SK-N-SH treated with all-trans-retinoic acid at 6 μM for 48 hours (cell line): ENCODE measurements at regions not wholly inside any gene's neighbourhood (a gene's known extent, or its start where the extent isn't known, plus 50 kb on each side); places are given as distances from the start of the nearest gene placed in this dataset.

Experiments
- ATAC-seq: fragments of 200-7000 bp; cut with Tn5 transposase; 3 replicates; pipeline ENCODE4 v1.9.1; 2020; ENCODE audit warnings: mild to moderate bottlenecking, moderate library complexity
- ARNTL ChIP-seq: fragments of 450-650 bp; formaldehyde crosslinking; IDR thresholded peaks from 2 replicates; pipeline ENCODE4 v1.5.0; 2020; ENCODE audit warnings: low read depth, mild to moderate bottlenecking, moderate library complexity, borderline replicate concordance
- CSDC2 ChIP-seq: fragments of 250-450 bp; sonication (Bioruptor Pico); IDR thresholded peaks from 2 replicates; pipeline ENCODE4 v1.5.0; 2020; ENCODE audit warnings: mild to moderate bottlenecking, moderate library complexity
- CSRNP3 ChIP-seq: fragments of 250-450 bp; sonication (Bioruptor Pico); IDR thresholded peaks from 2 replicates; pipeline ENCODE4 v1.5.1; 2021; ENCODE audit warnings: mild to moderate bottlenecking, moderate library complexity
- ESRRG ChIP-seq: fragments of 250-450 bp; sonication (Bioruptor Pico); IDR thresholded peaks from 2 replicates; pipeline ENCODE4 v1.6.1; 2021; ENCODE audit warnings: mild to moderate bottlenecking
- GLIS3 ChIP-seq: fragments of 250-450 bp; sonication (Bioruptor Pico); IDR thresholded peaks from 2 replicates; pipeline ENCODE4 v1.5.0; 2020; ENCODE audit warnings: mild to moderate bottlenecking, moderate library complexity
- ISL1 ChIP-seq: fragments of 250-450 bp; sonication (Bioruptor Pico); IDR thresholded peaks from 2 replicates; pipeline ENCODE4 v2.1.2; 2022; ENCODE audit warnings: mild to moderate bottlenecking, moderate library complexity
- POU6F1 ChIP-seq: fragments of 250-450 bp; sonication (Bioruptor Pico); IDR thresholded peaks from 2 replicates; pipeline ENCODE4 v1.8.0; 2021; ENCODE audit warnings: low read depth, mild to moderate bottlenecking, moderate library complexity, borderline replicate concordance
- PPARA ChIP-seq: fragments of 250-450 bp; sonication (Bioruptor Pico); IDR thresholded peaks from 2 replicates; pipeline ENCODE4 v1.5.0; 2020; ENCODE audit warnings: mild to moderate bottlenecking, borderline replicate concordance
- RARB ChIP-seq: fragments of 250-450 bp; sonication (Bioruptor Pico); IDR thresholded peaks from 2 replicates; pipeline ENCODE4 v1.8.0; 2021; ENCODE audit warnings: mild to moderate bottlenecking, moderate library complexity
- SNAI2 ChIP-seq: fragments of 250-450 bp; sonication (Bioruptor Pico); IDR thresholded peaks from 2 replicates; pipeline ENCODE4 v1.5.0; 2020; ENCODE audit warnings: mild to moderate bottlenecking, moderate library complexity
- TCF4 ChIP-seq: fragments of 250-450 bp; sonication (Bioruptor Pico); IDR thresholded peaks from 2 replicates; pipeline ENCODE4 v1.8.0; 2021; ENCODE audit warnings: mild to moderate bottlenecking, moderate library complexity, borderline replicate concordance
- TOX ChIP-seq: fragments of 250-450 bp; sonication (Bioruptor Pico); IDR thresholded peaks from 2 replicates; pipeline ENCODE4 v1.8.0; 2021; ENCODE audit warnings: mild to moderate bottlenecking, moderate library complexity, borderline replicate concordance
- TSHZ2 ChIP-seq: fragments of 250-450 bp; sonication (Bioruptor Pico); IDR thresholded peaks from 2 replicates; pipeline ENCODE4 v1.5.0; 2020; ENCODE audit warnings: mild to moderate bottlenecking, moderate library complexity
- ZC3H10 ChIP-seq: fragments of 250-450 bp; sonication (Bioruptor Pico); IDR thresholded peaks from 2 replicates; pipeline ENCODE4 v1.5.1; 2021; ENCODE audit warnings: mild to moderate bottlenecking, moderate library complexity
- ZFP3 ChIP-seq: fragments of 250-450 bp; sonication (Bioruptor Pico); IDR thresholded peaks from 2 replicates; pipeline ENCODE4 v1.5.0; 2020; ENCODE audit warnings: mild to moderate bottlenecking, moderate library complexity
- ZFP30 ChIP-seq: fragments of 450-650 bp; formaldehyde crosslinking; IDR thresholded peaks from 2 replicates; pipeline ENCODE4 v1.5.0; 2022; ENCODE audit warnings: mild to moderate bottlenecking, moderate library complexity
- ZNF565 ChIP-seq: fragments of 450-650 bp; formaldehyde crosslinking; conservative IDR thresholded peaks from 2 replicates; pipeline ENCODE4 v1.5.0; 2020; ENCODE audit warnings: low read depth, mild to moderate bottlenecking, moderate library complexity
- ZNF70 ChIP-seq: fragments of 450-650 bp; formaldehyde crosslinking; IDR thresholded peaks from 2 replicates; pipeline ENCODE4 v1.5.0; 2020; ENCODE audit warnings: mild to moderate bottlenecking, moderate library complexity
- ZNF8 ChIP-seq: fragments of 450-650 bp; formaldehyde crosslinking; IDR thresholded peaks from 2 replicates; pipeline ENCODE4 v1.5.0; 2020; ENCODE audit warnings: mild to moderate bottlenecking, moderate library complexity
- TF ChIP-seq, protein P1 (sequence below): fragments of 250-450 bp; sonication (Bioruptor Pico); IDR thresholded peaks from 2 replicates; pipeline ENCODE4 v1.8.0; 2020; ENCODE audit warnings: mild to moderate bottlenecking, moderate library complexity, borderline replicate concordance
- TF ChIP-seq, protein P2 (sequence below): fragments of 250-450 bp; sonication (Bioruptor Pico); IDR thresholded peaks from 2 replicates; pipeline ENCODE4 v1.5.1; 2020; ENCODE audit warnings: low read depth, mild to moderate bottlenecking, moderate library complexity

DNA sequence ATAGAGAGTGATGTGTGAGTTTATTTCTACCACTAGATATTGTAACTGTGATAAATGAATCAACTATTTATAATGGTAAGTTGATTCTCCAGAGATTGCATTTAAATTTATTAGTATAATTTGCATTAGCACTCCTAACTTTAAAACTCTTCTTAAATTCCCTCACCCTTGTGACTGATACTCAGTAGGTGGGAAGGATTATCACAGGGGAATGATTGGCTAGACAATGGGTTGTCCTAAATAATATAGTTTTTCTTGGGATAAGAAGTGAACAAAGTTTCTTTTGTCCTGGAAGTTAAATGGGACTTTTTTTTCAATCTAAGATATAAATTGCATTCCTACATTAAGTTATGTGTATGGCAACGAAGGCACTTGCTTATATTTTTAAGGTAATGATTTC is 169.2 kb upstream of the PITX2 start:
- TF ChIP-seq CSDC2 (CRISPR knock-in tag) (no peak), TCF4 (CRISPR knock-in tag) (no peak)
- ATAC-seq, result no peak

DNA sequence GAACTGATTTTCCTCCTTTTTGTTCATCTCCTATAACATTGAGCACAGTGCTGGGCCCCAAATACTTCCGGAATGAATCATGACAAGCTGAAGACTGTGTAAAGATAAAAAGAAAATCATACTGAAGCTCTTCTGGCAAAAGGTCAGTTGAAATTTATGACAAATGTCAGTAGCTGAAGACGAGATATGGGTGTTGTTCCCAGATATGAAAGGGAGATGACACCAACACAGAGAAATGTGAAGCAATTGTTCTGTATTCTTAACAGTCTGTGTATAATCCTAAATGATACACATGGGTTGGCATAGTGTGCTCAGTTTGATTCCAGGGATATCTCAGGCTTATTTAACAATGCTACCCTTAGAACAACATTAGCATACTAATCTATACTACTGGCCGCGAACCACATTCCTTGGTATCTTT is 170.5 kb upstream of the PITX2 start:
- no peak for TF ChIP-seq GLIS3 (CRISPR knock-in tag)
- TF ChIP-seq ZNF565, result no peak
- no peak for TF ChIP-seq CSRNP3 (CRISPR knock-in tag)
- no peak for TF ChIP-seq TSHZ2 (CRISPR knock-in tag)
- TF ChIP-seq CSDC2 (CRISPR knock-in tag), result no peak
- no peak for TF ChIP-seq TOX (CRISPR knock-in tag)
- TF ChIP-seq ARNTL (CRISPR knock-in tag), result no peak
- no peak for TF ChIP-seq ZFP30 (CRISPR knock-in tag)
- no peak for TF ChIP-seq ZC3H10
- TF ChIP-seq ZNF8 (CRISPR knock-in tag), result no peak

DNA sequence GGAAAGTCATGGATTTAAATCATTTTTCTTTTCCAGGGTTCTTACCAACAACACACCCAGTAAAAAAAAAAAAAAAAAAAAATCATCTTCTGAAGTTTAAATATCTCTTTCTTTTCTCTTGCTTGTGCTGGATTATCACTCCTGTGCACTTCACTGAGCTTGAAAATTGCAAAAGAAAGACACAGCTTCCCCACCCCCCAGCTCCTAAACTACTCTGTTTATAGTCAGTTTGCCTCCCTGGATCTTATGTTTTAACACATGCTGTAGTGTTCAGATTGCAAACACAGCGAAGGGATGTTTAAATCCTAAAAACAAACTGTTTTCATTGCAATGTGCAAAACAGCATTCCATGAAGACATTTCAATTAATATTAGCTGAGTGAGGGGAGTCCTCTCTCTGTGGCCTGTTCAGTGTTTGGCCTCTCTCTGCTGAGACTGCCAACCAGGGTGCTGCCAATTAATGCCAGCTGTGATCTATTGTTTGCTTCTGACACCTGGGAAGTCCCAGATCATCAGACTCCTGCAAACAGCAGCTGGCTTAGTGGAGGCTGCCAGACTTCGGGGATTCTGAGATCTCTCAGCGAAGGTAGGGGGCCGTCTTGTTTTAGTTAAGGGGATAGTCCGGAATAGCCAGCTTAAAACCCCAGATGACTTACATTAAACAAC is 171.1 kb upstream of the PITX2 start:
- ATAC-seq, result no peak
- TF ChIP-seq CSDC2 (CRISPR knock-in tag), result no peak
- no peak for TF ChIP-seq ZNF8 (CRISPR knock-in tag)
- TF ChIP-seq ZNF70 (CRISPR knock-in tag), result no peak
- TF ChIP-seq ZNF565, result no peak
- no peak for TF ChIP-seq CSRNP3 (CRISPR knock-in tag)
- no peak for TF ChIP-seq ESRRG (CRISPR knock-in tag)
- TF ChIP-seq TCF4 (CRISPR knock-in tag), result no peak
- no peak for TF ChIP-seq ISL1 (CRISPR knock-in tag)
- TF ChIP-seq ZC3H10, result no peak
- TF ChIP-seq, protein P1, sequence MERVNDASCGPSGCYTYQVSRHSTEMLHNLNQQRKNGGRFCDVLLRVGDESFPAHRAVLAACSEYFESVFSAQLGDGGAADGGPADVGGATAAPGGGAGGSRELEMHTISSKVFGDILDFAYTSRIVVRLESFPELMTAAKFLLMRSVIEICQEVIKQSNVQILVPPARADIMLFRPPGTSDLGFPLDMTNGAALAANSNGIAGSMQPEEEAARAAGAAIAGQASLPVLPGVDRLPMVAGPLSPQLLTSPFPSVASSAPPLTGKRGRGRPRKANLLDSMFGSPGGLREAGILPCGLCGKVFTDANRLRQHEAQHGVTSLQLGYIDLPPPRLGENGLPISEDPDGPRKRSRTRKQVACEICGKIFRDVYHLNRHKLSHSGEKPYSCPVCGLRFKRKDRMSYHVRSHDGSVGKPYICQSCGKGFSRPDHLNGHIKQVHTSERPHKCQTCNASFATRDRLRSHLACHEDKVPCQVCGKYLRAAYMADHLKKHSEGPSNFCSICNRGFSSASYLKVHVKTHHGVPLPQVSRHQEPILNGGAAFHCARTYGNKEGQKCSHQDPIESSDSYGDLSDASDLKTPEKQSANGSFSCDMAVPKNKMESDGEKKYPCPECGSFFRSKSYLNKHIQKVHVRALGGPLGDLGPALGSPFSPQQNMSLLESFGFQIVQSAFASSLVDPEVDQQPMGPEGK (CRISPR knock-in tag), result no peak
- TF ChIP-seq ZFP3 (CRISPR knock-in tag), result no peak
- TF ChIP-seq PPARA, result no peak

More for the DNA sequence above, 170.5 kb upstream of the PITX2 start:
- ATAC-seq, result no peak

DNA sequence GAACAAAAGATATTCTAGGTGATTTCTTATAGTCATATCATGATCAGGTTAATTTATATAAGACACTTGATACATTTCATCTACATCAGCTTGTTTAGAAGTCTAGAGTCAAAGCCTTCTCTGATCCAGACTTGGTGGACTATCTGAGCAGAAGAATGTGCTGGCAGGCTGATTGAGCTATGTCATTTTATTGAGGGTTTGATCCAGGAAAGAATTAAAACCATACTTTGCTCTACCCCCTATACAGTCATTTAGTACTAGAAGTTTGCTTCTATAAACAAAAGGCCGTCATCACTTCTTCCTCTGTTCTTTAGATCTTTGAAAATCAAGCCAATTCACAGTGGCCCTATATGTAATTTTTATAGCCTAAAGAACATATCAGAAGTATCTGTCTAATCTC is 173.1 kb upstream of the PITX2 start:
- TF ChIP-seq RARB (CRISPR knock-in tag) (no peak), ISL1 (CRISPR knock-in tag) (no peak), ZC3H10 (no peak), ZFP30 (CRISPR knock-in tag) (no peak), ESRRG (CRISPR knock-in tag) (no peak), SNAI2 (no peak)
- ATAC-seq, result no peak

DNA sequence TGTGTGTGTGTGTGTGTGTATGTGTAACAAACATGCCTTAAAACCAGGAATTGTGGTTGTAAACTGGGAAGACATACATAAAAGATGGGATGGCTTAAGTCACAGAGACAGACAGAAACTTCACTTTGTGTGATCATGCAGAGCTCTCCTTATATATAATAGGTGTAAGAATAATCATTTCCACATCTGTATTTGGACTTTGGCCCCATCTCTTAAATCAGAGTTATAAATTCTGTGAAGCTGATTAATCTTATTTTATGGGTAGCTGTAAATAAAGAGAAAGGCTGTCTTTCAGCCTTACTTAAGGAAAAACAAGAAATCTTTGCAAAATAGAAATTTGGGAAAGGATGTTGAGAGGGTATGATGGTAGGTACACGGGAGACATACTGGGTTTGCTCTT is 174.6 kb upstream of the PITX2 start:
- ATAC-seq, result no peak
- TF ChIP-seq ISL1 (CRISPR knock-in tag) (no peak), PPARA (no peak), TCF4 (CRISPR knock-in tag) (no peak), CSDC2 (CRISPR knock-in tag) (no peak), ZFP3 (CRISPR knock-in tag) (no peak), RARB (CRISPR knock-in tag) (no peak), POU6F1 (CRISPR knock-in tag) (no peak), TOX (CRISPR knock-in tag) (no peak), ZNF70 (CRISPR knock-in tag) (no peak)
- TF ChIP-seq, protein P2, sequence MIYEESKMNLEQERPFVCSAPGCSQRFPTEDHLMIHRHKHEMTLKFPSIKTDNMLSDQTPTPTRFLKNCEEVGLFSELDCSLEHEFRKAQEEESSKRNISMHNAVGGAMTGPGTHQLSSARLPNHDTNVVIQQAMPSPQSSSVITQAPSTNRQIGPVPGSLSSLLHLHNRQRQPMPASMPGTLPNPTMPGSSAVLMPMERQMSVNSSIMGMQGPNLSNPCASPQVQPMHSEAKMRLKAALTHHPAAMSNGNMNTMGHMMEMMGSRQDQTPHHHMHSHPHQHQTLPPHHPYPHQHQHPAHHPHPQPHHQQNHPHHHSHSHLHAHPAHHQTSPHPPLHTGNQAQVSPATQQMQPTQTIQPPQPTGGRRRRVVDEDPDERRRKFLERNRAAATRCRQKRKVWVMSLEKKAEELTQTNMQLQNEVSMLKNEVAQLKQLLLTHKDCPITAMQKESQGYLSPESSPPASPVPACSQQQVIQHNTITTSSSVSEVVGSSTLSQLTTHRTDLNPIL, result no peak
